ENCODE measurements at regions not wholly inside any gene's neighbourhood (a gene's known extent, or its start where the extent isn't known, plus 50 kb on each side); places are given as distances from the start of the nearest gene placed in this dataset.
A peak's percentile ranks its signal among the peaks of the same experiment; 100 is the strongest.
"Not testable (repeated sequence)": the region's sequence is repeated elsewhere in the genome, so short reads cannot be mapped to it uniquely, and the experiment has no call there.

- DNase-seq (ENCODE audit: low read depth in 2 of 2), result no peak
These were observed 285.7 kb upstream of the GALNT17 start for GRCh38 chr7:70846208-70846607.

- no peak for DNase-seq (ENCODE audit: low read depth in 2 of 2)
These were observed 282.2 kb upstream of the GALNT17 start for GRCh38 chr7:70849580-70850235.

GRCh38 chr7:70855373-70855772 is 276.6 kb upstream of the GALNT17 start:
- DNase-seq (ENCODE audit: low read depth in 2 of 2), result no peak

- peak in 1 of 2 donors; percentile 16 for DNase-seq (ENCODE audit: low read depth in 2 of 2)
These were observed 274.9 kb upstream of the GALNT17 start for GRCh38 chr7:70856901-70857630.

GRCh38 chr7:70857793-70858545 is 274.0 kb upstream of the GALNT17 start:
- no peak for DNase-seq (ENCODE audit: low read depth in 2 of 2)

- DNase-seq (ENCODE audit: low read depth in 2 of 2), result no peak
These were observed 264.4 kb upstream of the GALNT17 start for GRCh38 chr7:70867513-70867912.

GRCh38 chr7:70870349-70870748 is 261.6 kb upstream of the GALNT17 start:
- DNase-seq (ENCODE audit: low read depth in 2 of 2), result no peak

- no peak for DNase-seq (ENCODE audit: low read depth in 2 of 2)
These were observed 259.8 kb upstream of the GALNT17 start for GRCh38 chr7:70872188-70872587.

GRCh38 chr7:70881167-70881847 is 250.6 kb upstream of the GALNT17 start:
- no peak for DNase-seq (ENCODE audit: low read depth in 2 of 2)

GRCh38 chr7:70883750-70884439 is 248.0 kb upstream of the GALNT17 start:
- no peak for DNase-seq (ENCODE audit: low read depth in 2 of 2)

GRCh38 chr7:70884440-70884764 is 247.5 kb upstream of the GALNT17 start:
- no peak for DNase-seq (ENCODE audit: low read depth in 2 of 2)

- no peak for DNase-seq (ENCODE audit: low read depth in 2 of 2)
These were observed 247.1 kb upstream of the GALNT17 start for GRCh38 chr7:70884809-70885208.

GRCh38 chr7:70886547-70886946 is 245.4 kb upstream of the GALNT17 start:
- no peak for DNase-seq (ENCODE audit: low read depth in 2 of 2)

- no peak for DNase-seq (ENCODE audit: low read depth in 2 of 2)
These were observed 244.8 kb upstream of the GALNT17 start for GRCh38 chr7:70887186-70887585.

GRCh38 chr7:70890147-70890969 is 241.6 kb upstream of the GALNT17 start:
- DNase-seq (ENCODE audit: low read depth in 2 of 2), result no peak

GRCh38 chr7:70893422-70893821 is 238.5 kb upstream of the GALNT17 start:
- no peak for DNase-seq (ENCODE audit: low read depth in 2 of 2)

GRCh38 chr7:70893971-70894715 is 237.8 kb upstream of the GALNT17 start:
- no peak for DNase-seq (ENCODE audit: low read depth in 2 of 2)

GRCh38 chr7:70894799-70895198 is 237.1 kb upstream of the GALNT17 start:
- no peak for DNase-seq (ENCODE audit: low read depth in 2 of 2)

GRCh38 chr7:70895337-70896200 is 236.4 kb upstream of the GALNT17 start:
- not testable (repeated sequence) for DNase-seq (ENCODE audit: low read depth in 2 of 2)
